Pancreas (tissue), 10 donors: ENCODE measurements at regions not wholly inside any gene's neighbourhood (a gene's known extent, or its start where the extent isn't known, plus 50 kb on each side); places are given as distances from the start of the nearest gene placed in this dataset.

Source experiments
- ATAC-seq, 4 donors: fragments of 200-7000 bp; cut with Tn5 transposase; one replicate each; pipeline versions ENCODE4 v1.8.0 to v1.9.1; 2020; ENCODE audit warnings: mild to moderate bottlenecking in 4 of 4, moderate library complexity in 4 of 4
- DNase-seq, 6 donors: peaks; one replicate each; pipeline ENCODE4 v3.0.0-alpha.2; 2020
- FAIRE-seq: peaks from 2 replicates; lab custom pipeline; 2012; peaks lifted over from hg19 to GRCh38; lab: Jason Lieb, UNC
- H3K27ac ChIP-seq, 4 donors: fragments of 200-600 bp; sonication (generic); 1 replicate in 3 of 4; 2 replicates in 1 of 4; pipeline versions ENCODE4 v1.5.0 to v1.8.0; 2020
- H3K27me3 ChIP-seq, 4 donors: fragments of 200-600 bp; one replicate each; pipeline ENCODE4 v1.8.0; 2021
- H3K36me3 ChIP-seq, 3 donors: fragments of 200-600 bp; sonication (generic) in 1 of 3; one replicate each; pipeline versions ENCODE4 v1.5.0 to v1.8.0; 2020 to 2021
- H3K4me1 ChIP-seq, 3 donors: fragments of 200-600 bp; one replicate each; pipeline ENCODE4 v1.8.0; 2021
- H3K4me3 ChIP-seq, 4 donors: fragments of 200-600 bp; sonication (generic) in 2 of 4; one replicate each; pipeline versions ENCODE4 v1.5.0 to v1.8.0; 2020 to 2021
- H3K9me3 ChIP-seq, 4 donors: fragments of 200-600 bp; one replicate each; pipeline ENCODE4 v1.8.0; 2021
- CTCF ChIP-seq, 4 donors: fragments of 200-600 bp; sonication (generic) in 3 of 4; IDR thresholded peaks; one replicate each; pipeline versions ENCODE4 v1.5.0 to v1.8.0; 2021; ENCODE audit warnings: antibody characterized with exemption in 4 of 4
- WGBS, 2 donors: extraction: QIAGEN DNeasy Blood & Tissue Kit; methylation state at CpG; one replicate each; pipeline ENCODE4 v1.1.7; 2013; 5-methylcytosine and 5-hydroxymethylcytosine counted together
- intact Hi-C, 3 donors: fragments of 100-400 bp; cut with DNase I; formaldehyde crosslinking; loops; one replicate each; pipeline versions ENCODE4 v1.11.1 to v1.14.2; 2022
- donor health status: healthy with polysubstance abuse.
- donor health status: DM: no; HTN: no; CAD: no; lungs with moderate emphysema.
- donor health status: DM: no; HTN: no; CAD: no.
- donor health status: control.
- donor health status: control.
- donor health status: Bipolar disorder and iron deficiency.
- donor health status: DM: yes; HTN: yes; CAD: no.
- donor health status: DM: no; HTN: no; CAD: no.
- donor health status: DM: no; HTN: no; CAD: no.
- donor health status: DM: yes; HTN: yes; CAD: no.

GRCh38 chr22:22154040-22154439, 90.5 kb upstream of the VPREB1 start:
- Histone ChIP-seq H3K27me3 (peaks cover 0 to 19% (median 2%) of the 10 kb centered on the region in 4 donors), H3K27ac (no peak overlapping the region), H3K36me3 (no peaks in the 10 kb centered on the region), H3K4me3 (no peak overlapping the region), H3K4me1 (no peaks in the 10 kb centered on the region), H3K9me3 (no peaks in the 10 kb centered on the region)
- WGBS, 2 donors, result 55 to 71% methylated on average over 1 of the region's 1 CpG
- no peak for TF ChIP-seq CTCF (IDR thresholded peaks at IDR 0.05)
- FAIRE-seq, result no peak
- DNase-seq, result no peak
- ATAC-seq, result no peak
- intact Hi-C loops, result no loop called here

GRCh38 chr22:22151308-22151707, 93.3 kb upstream of the VPREB1 start:
- no peaks in the 10 kb centered on the region for H3K36me3 ChIP-seq
- H3K27ac ChIP-seq, result no peak overlapping the region
- intact Hi-C loops, result no loop called here
- TF ChIP-seq CTCF (IDR thresholded peaks at IDR 0.05), result no peak
- ATAC-seq (no peak), DNase-seq (no peak), FAIRE-seq (no peak)
- H3K4me3 ChIP-seq, result no peak overlapping the region
- peaks cover 0 to 35% (median 2%) of the 10 kb centered on the region in 4 donors for H3K27me3 ChIP-seq
- H3K9me3 ChIP-seq, result no peaks in the 10 kb centered on the region
- H3K4me1 ChIP-seq, result no peaks in the 10 kb centered on the region
- 71 to 80% methylated on average over 2 of the region's 2 CpGs for WGBS, 2 donors

- FAIRE-seq (no peak), DNase-seq (no peak), ATAC-seq (no peak)
- H3K9me3 ChIP-seq, result no peaks in the 10 kb centered on the region
- H3K27ac ChIP-seq, result no peak overlapping the region
- WGBS, 2 donors, result 42 to 53% methylated on average over 1 of the region's 1 CpG
- intact Hi-C loops, result no loop called here
- H3K27me3 ChIP-seq, result peaks cover 0 to 35% (median 2%) of the 10 kb centered on the region in 4 donors
- no peak for TF ChIP-seq CTCF (IDR thresholded peaks at IDR 0.05)
- no peak overlapping the region for H3K4me3 ChIP-seq
- H3K4me1 ChIP-seq, result no peaks in the 10 kb centered on the region
- H3K36me3 ChIP-seq, result no peaks in the 10 kb centered on the region
Observed at GRCh38 chr22:22150457-22150856, 94.1 kb upstream of the VPREB1 start.

GRCh38 chr22:22148905-22149304, 95.7 kb upstream of the VPREB1 start:
- TF ChIP-seq CTCF (IDR thresholded peaks at IDR 0.05), result no peak
- Histone ChIP-seq H3K27me3 (peaks cover 0 to 35% (median 2%) of the 10 kb centered on the region in 4 donors), H3K9me3 (no peaks in the 10 kb centered on the region)

GRCh38 chr22:22144858-22145257, 99.7 kb upstream of the VPREB1 start:
- peaks cover 0 to 19% (median 2%) of the 10 kb centered on the region in 4 donors for H3K27me3 ChIP-seq
- no peak overlapping the region for H3K4me3 ChIP-seq
- WGBS, 2 donors, result 80 to 84% methylated on average over 1 of the region's 1 CpG
- H3K4me1 ChIP-seq, result no peaks in the 10 kb centered on the region
- TF ChIP-seq CTCF (IDR thresholded peaks at IDR 0.05), result no peak
- intact Hi-C loops, result no loop called here
- DNase-seq (no peak), ATAC-seq (no peak), FAIRE-seq (no peak)
- H3K27ac ChIP-seq, result no peak overlapping the region
- H3K9me3 ChIP-seq, result no peaks in the 10 kb centered on the region
- no peaks in the 10 kb centered on the region for H3K36me3 ChIP-seq

More at GRCh38 chr22:22148905-22149304, 95.7 kb upstream of the VPREB1 start:
- H3K27ac ChIP-seq, result no peak overlapping the region
- ATAC-seq (no peak), DNase-seq (no peak), FAIRE-seq (no peak)
- no peaks in the 10 kb centered on the region for H3K4me1 ChIP-seq
- intact Hi-C loops, result no loop called here
- no peak overlapping the region for H3K4me3 ChIP-seq
- H3K36me3 ChIP-seq, result no peaks in the 10 kb centered on the region
- 49 to 66% methylated on average over 1 of the region's 1 CpG for WGBS, 2 donors
